ENCODE measurements at regions not wholly inside any gene's neighbourhood (a gene's known extent, or its start where the extent isn't known, plus 50 kb on each side); places are given as distances from the start of the nearest gene placed in this dataset.

- H3K9me3 Mint-ChIP-seq: peaks cover 0 to 4% (median 0%) of the 10 kb centered on the region in 7 donors
- peak; percentile 71 for DNase-seq
- H3K27me3 Mint-ChIP-seq: no peaks in the 10 kb centered on the region
Measured at GRCh38 chr3:30269751-30270445, 336.5 kb upstream of the TGFBR2 start.

GRCh38 chr3:30271781-30272180, 334.6 kb upstream of the TGFBR2 start:
- Mint-ChIP-seq H3K9me3 (no peaks in the 10 kb centered on the region), H3K4me1 (peaks cover 6 to 16% (median 16%) of the 10 kb centered on the region in 3 donors), H3K4me3 (peak overlapping the region in 1 of 8 donors; percentile 47), H3K27ac (peak overlapping the region in 1 of 6 donors; percentile 73), H3K36me3 (no peaks in the 10 kb centered on the region), H3K27me3 (no peaks in the 10 kb centered on the region)
- ATAC-seq (ENCODE audit: low read depth in 2 of 2): no peak
- no peak for DNase-seq

More at GRCh38 chr3:30269751-30270445, 336.5 kb upstream of the TGFBR2 start:
- H3K27ac Mint-ChIP-seq: peak overlapping the region in 3 of 6 donors; percentile 2 to 60 (median 24)
- H3K4me3 Mint-ChIP-seq: peak overlapping the region in 7 of 8 donors; percentile 2 to 65 (median 32)
- peak; percentile 99 for ATAC-seq (ENCODE audit: low read depth in 2 of 2)
- peaks cover 0 to 4% of the 10 kb centered on the region in 2 donors for H3K36me3 Mint-ChIP-seq
- peaks cover 6 to 26% (median 16%) of the 10 kb centered on the region in 3 donors for H3K4me1 Mint-ChIP-seq

GRCh38 chr3:30273304-30274072, 332.9 kb upstream of the TGFBR2 start:
- no peaks in the 10 kb centered on the region for H3K36me3 Mint-ChIP-seq
- no peak overlapping the region for H3K27ac Mint-ChIP-seq
- H3K4me3 Mint-ChIP-seq: no peak overlapping the region
- H3K9me3 Mint-ChIP-seq: peaks cover 0 to 17% (median 6%) of the 10 kb centered on the region in 7 donors
- H3K4me1 Mint-ChIP-seq: peaks cover 6 to 16% (median 14%) of the 10 kb centered on the region in 3 donors
- no peaks in the 10 kb centered on the region for H3K27me3 Mint-ChIP-seq
- DNase-seq (no peak), ATAC-seq (ENCODE audit: low read depth in 2 of 2) (no peak)

GRCh38 chr3:30277494-30277893, 328.9 kb upstream of the TGFBR2 start:
- Mint-ChIP-seq H3K27me3 (no peaks in the 10 kb centered on the region), H3K36me3 (no peaks in the 10 kb centered on the region), H3K27ac (no peak overlapping the region), H3K4me1 (no peaks in the 10 kb centered on the region), H3K9me3 (peaks cover 0 to 19% (median 6%) of the 10 kb centered on the region in 7 donors), H3K4me3 (no peak overlapping the region)
- no peak for DNase-seq
- no peak for ATAC-seq (ENCODE audit: low read depth in 2 of 2)

- Mint-ChIP-seq H3K27me3 (no peaks in the 10 kb centered on the region), H3K27ac (no peak overlapping the region), H3K36me3 (no peaks in the 10 kb centered on the region), H3K4me3 (no peak overlapping the region), H3K9me3 (peaks cover 0 to 19% (median 6%) of the 10 kb centered on the region in 7 donors), H3K4me1 (no peaks in the 10 kb centered on the region)
- no peak for DNase-seq
- no peak for ATAC-seq (ENCODE audit: low read depth in 2 of 2)
Measured at GRCh38 chr3:30281526-30281925, 324.9 kb upstream of the TGFBR2 start.

GRCh38 chr3:30282154-30282696, 324.2 kb upstream of the TGFBR2 start:
- DNase-seq (no peak), ATAC-seq (ENCODE audit: low read depth in 2 of 2) (no peak)
- Mint-ChIP-seq H3K4me1 (no peaks in the 10 kb centered on the region), H3K36me3 (no peaks in the 10 kb centered on the region), H3K27ac (no peak overlapping the region), H3K27me3 (no peaks in the 10 kb centered on the region), H3K9me3 (peaks cover 0 to 15% (median 6%) of the 10 kb centered on the region in 7 donors), H3K4me3 (no peak overlapping the region)

- no peak overlapping the region for H3K4me3 Mint-ChIP-seq
- DNase-seq (no peak), ATAC-seq (ENCODE audit: low read depth in 2 of 2) (no peak)
- no peaks in the 10 kb centered on the region for H3K9me3 Mint-ChIP-seq
- H3K27ac Mint-ChIP-seq: no peak overlapping the region
- H3K27me3 Mint-ChIP-seq: no peaks in the 10 kb centered on the region
- peaks cover 0 to 7% (median 0%) of the 10 kb centered on the region in 3 donors for H3K4me1 Mint-ChIP-seq
- no peaks in the 10 kb centered on the region for H3K36me3 Mint-ChIP-seq
Measured at GRCh38 chr3:30285188-30286006, 321.0 kb upstream of the TGFBR2 start.

GRCh38 chr3:30286007-30286669, 320.3 kb upstream of the TGFBR2 start:
- peaks cover 0 to 7% (median 0%) of the 10 kb centered on the region in 3 donors for H3K4me1 Mint-ChIP-seq
- H3K27ac Mint-ChIP-seq: no peak overlapping the region
- no peaks in the 10 kb centered on the region for H3K9me3 Mint-ChIP-seq
- H3K27me3 Mint-ChIP-seq: no peaks in the 10 kb centered on the region
- H3K36me3 Mint-ChIP-seq: no peaks in the 10 kb centered on the region
- ATAC-seq (ENCODE audit: low read depth in 2 of 2) (no peak), DNase-seq (no peak)
- H3K4me3 Mint-ChIP-seq: no peak overlapping the region

GRCh38 chr3:30286811-30287210, 319.6 kb upstream of the TGFBR2 start:
- ATAC-seq (ENCODE audit: low read depth in 2 of 2) (no peak), DNase-seq (no peak)
- Mint-ChIP-seq H3K36me3 (no peaks in the 10 kb centered on the region), H3K27ac (no peak overlapping the region), H3K27me3 (no peaks in the 10 kb centered on the region), H3K4me3 (no peak overlapping the region), H3K9me3 (no peaks in the 10 kb centered on the region), H3K4me1 (peaks cover 0 to 7% (median 0%) of the 10 kb centered on the region in 3 donors)

- no peak for ATAC-seq (ENCODE audit: low read depth in 2 of 2)
- no peak overlapping the region for H3K4me3 Mint-ChIP-seq
- no peaks in the 10 kb centered on the region for H3K27me3 Mint-ChIP-seq
- H3K27ac Mint-ChIP-seq: peak overlapping the region in 1 of 6 donors; percentile 10
- no peaks in the 10 kb centered on the region for H3K9me3 Mint-ChIP-seq
- no peaks in the 10 kb centered on the region for H3K36me3 Mint-ChIP-seq
- DNase-seq: no peak
- H3K4me1 Mint-ChIP-seq: peaks cover 0 to 7% (median 0%) of the 10 kb centered on the region in 3 donors
Measured at GRCh38 chr3:30288830-30289229, 317.6 kb upstream of the TGFBR2 start.

- DNase-seq (no peak), ATAC-seq (ENCODE audit: low read depth in 2 of 2) (no peak)
- Mint-ChIP-seq H3K9me3 (no peaks in the 10 kb centered on the region), H3K27me3 (no peaks in the 10 kb centered on the region), H3K27ac (no peak overlapping the region), H3K4me3 (no peak overlapping the region), H3K4me1 (peaks cover 0 to 7% (median 0%) of the 10 kb centered on the region in 3 donors), H3K36me3 (no peaks in the 10 kb centered on the region)
Measured at GRCh38 chr3:30289324-30289723, 317.1 kb upstream of the TGFBR2 start.

- no peak for DNase-seq
- Mint-ChIP-seq H3K27me3 (no peaks in the 10 kb centered on the region), H3K4me1 (peaks cover 0 to 7% (median 0%) of the 10 kb centered on the region in 3 donors), H3K36me3 (no peaks in the 10 kb centered on the region), H3K9me3 (no peaks in the 10 kb centered on the region), H3K27ac (no peak overlapping the region), H3K4me3 (no peak overlapping the region)
- ATAC-seq (ENCODE audit: low read depth in 2 of 2): no peak
Measured at GRCh38 chr3:30289766-30290165, 316.6 kb upstream of the TGFBR2 start.

GRCh38 chr3:30290479-30290878, 315.9 kb upstream of the TGFBR2 start:
- no peaks in the 10 kb centered on the region for H3K27me3 Mint-ChIP-seq
- H3K36me3 Mint-ChIP-seq: no peaks in the 10 kb centered on the region
- H3K27ac Mint-ChIP-seq: no peak overlapping the region
- H3K4me1 Mint-ChIP-seq: peaks cover 0 to 7% (median 0%) of the 10 kb centered on the region in 3 donors
- no peaks in the 10 kb centered on the region for H3K9me3 Mint-ChIP-seq
- H3K4me3 Mint-ChIP-seq: peak overlapping the region in 1 of 8 donors; percentile 37
- ATAC-seq (ENCODE audit: low read depth in 2 of 2): no peak
- DNase-seq: no peak

All from naive B cell (primary cell).